Spleen (tissue), 11 donors: ENCODE measurements at regions not wholly inside any gene's neighbourhood (a gene's known extent, or its start where the extent isn't known, plus 50 kb on each side); places are given as distances from the start of the nearest gene placed in this dataset.

Experiments used
- DNase-seq: peaks from one replicate; pipeline ENCODE4 v3.0.0-alpha.2; 2020
- H3K27ac ChIP-seq, 8 donors: fragments of 200-600 bp; sonication (generic) in 7 of 8; 1 replicate in 4 of 8; 2 replicates in 4 of 8; pipeline versions ENCODE4 v1.5.0 to v1.8.0; 2016 to 2021; ENCODE audit warnings: inconsistent platforms in 4 of 8, mild to moderate bottlenecking in 4 of 8, moderate library complexity in 1 of 8
- H3K27me3 ChIP-seq, 7 donors: fragments of 200-600 bp; sonication (generic) in 6 of 7; replicated peaks in 1 of 7; 1 replicate in 4 of 7; 2 replicates in 3 of 7; pipeline versions ENCODE4 v1.5.0 to v1.8.0; 2016 to 2021; ENCODE audit warnings: inconsistent platforms in 3 of 7, mild to moderate bottlenecking in 1 of 7
- H3K36me3 ChIP-seq, 6 donors: fragments of 200-600 bp; sonication (generic) in 5 of 6; 1 replicate in 4 of 6; 2 replicates in 2 of 6; pipeline versions ENCODE4 v1.5.0 to v1.8.0; 2016 to 2021; ENCODE audit warnings: inconsistent platforms in 2 of 6
- H3K4me1 ChIP-seq, 6 donors: fragments of 200-600 bp; sonication (generic) in 5 of 6; 1 replicate in 3 of 6; 2 replicates in 3 of 6; pipeline versions ENCODE4 v1.5.0 to v1.8.0; 2016 to 2021; ENCODE audit warnings: inconsistent platforms in 3 of 6
- H3K4me3 ChIP-seq, 8 donors: fragments of 200-600 bp; sonication (generic) in 7 of 8; 1 replicate in 4 of 8; 2 replicates in 4 of 8; pipeline versions ENCODE4 v1.5.0 to v1.8.0; 2016 to 2021; ENCODE audit warnings: inconsistent platforms in 4 of 8, mild to moderate bottlenecking in 4 of 8, moderate library complexity in 2 of 8
- H3K9me3 ChIP-seq, 8 donors: fragments of 200-600 bp; sonication (generic) in 7 of 8; 1 replicate in 4 of 8; 2 replicates in 4 of 8; pipeline versions ENCODE4 v1.5.0 to v1.8.0; 2016 to 2021; ENCODE audit warnings: inconsistent platforms in 4 of 8
- POLR2A ChIP-seq, 3 donors: fragments of 450-650 bp; IDR thresholded peaks; one replicate each; pipeline ENCODE4 v1.5.1; 2017; ENCODE audit warnings: antibody characterized with exemption in 3 of 3, mild to moderate bottlenecking in 1 of 3
- POLR2AphosphoS5 ChIP-seq, 3 donors: sonication (generic); formaldehyde crosslinking; IDR thresholded peaks; one replicate each; pipeline ENCODE4 v1.5.1; 2017; ENCODE audit warnings: antibody characterized with exemption in 3 of 3
- WGBS, 5 donors: extraction: QIAGEN DNeasy Blood & Tissue Kit in 3 of 5; methylation state at CpG; one replicate each; pipeline versions ENCODE4 v1.1.5 to v1.1.7; 2013 to 2018; 5-methylcytosine and 5-hydroxymethylcytosine counted together
- intact Hi-C: fragments of 100-400 bp; cut with DNase I; formaldehyde crosslinking; loops from one replicate; pipeline ENCODE4 v1.15.0; 2023; ENCODE audit warnings: low total_unique reads
- TF ChIP-seq, protein P1 (sequence below), 11 experiments: fragments of 200-600 bp in 7 of 11; fragments of 450-650 bp in 4 of 11; sonication (generic) in 4 of 11; IDR thresholded peaks in 8 of 11; conservative IDR thresholded peaks in 3 of 11; 1 replicate in 7 of 11; 2 replicates in 4 of 11; pipeline versions ENCODE4 v1.4.0 to v1.8.0; 2016 to 2021; ENCODE audit warnings: antibody characterized with exemption in 11 of 11, inconsistent platforms in 4 of 11, mild to moderate bottlenecking in 1 of 11
- donor health status: healthy with polysubstance abuse.
- donor health status: DM: no; HTN: no; CAD: no; lungs with moderate emphysema.
- donor health status: DM: no; HTN: no; CAD: no.
- donor health status: Bipolar disorder and iron deficiency.
- donor health status: healthy.
- donor health status: DM: no; HTN: no; CAD: no.
- donor health status: DM: yes; HTN: yes; CAD: no.

GRCh38 chr4:160127211-160127610 is 1024.3 kb downstream of the RAPGEF2 start:
- no peak overlapping the region for H3K4me3 ChIP-seq
- H3K27ac ChIP-seq = no peak overlapping the region
- H3K4me1 ChIP-seq = no peaks in the 10 kb centered on the region
- no peaks in the 10 kb centered on the region for H3K27me3 ChIP-seq
- H3K36me3 ChIP-seq = no peaks in the 10 kb centered on the region
- no peak for TF ChIP-seq POLR2A (IDR thresholded peaks at IDR 0.05)
- no peak for TF ChIP-seq POLR2AphosphoS5 (IDR thresholded peaks at IDR 0.05)
- TF ChIP-seq, protein P1, sequence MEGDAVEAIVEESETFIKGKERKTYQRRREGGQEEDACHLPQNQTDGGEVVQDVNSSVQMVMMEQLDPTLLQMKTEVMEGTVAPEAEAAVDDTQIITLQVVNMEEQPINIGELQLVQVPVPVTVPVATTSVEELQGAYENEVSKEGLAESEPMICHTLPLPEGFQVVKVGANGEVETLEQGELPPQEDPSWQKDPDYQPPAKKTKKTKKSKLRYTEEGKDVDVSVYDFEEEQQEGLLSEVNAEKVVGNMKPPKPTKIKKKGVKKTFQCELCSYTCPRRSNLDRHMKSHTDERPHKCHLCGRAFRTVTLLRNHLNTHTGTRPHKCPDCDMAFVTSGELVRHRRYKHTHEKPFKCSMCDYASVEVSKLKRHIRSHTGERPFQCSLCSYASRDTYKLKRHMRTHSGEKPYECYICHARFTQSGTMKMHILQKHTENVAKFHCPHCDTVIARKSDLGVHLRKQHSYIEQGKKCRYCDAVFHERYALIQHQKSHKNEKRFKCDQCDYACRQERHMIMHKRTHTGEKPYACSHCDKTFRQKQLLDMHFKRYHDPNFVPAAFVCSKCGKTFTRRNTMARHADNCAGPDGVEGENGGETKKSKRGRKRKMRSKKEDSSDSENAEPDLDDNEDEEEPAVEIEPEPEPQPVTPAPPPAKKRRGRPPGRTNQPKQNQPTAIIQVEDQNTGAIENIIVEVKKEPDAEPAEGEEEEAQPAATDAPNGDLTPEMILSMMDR (IDR thresholded peaks at IDR 0.05 in 8 of 11, conservative IDR thresholded peaks at IDR 0.05 in 3 of 11) = no peak
- DNase-seq = no peak
- intact Hi-C loops = no loop called here
- peaks cover 0 to 31% (median 21%) of the 10 kb centered on the region in 8 donors for H3K9me3 ChIP-seq

DNA sequence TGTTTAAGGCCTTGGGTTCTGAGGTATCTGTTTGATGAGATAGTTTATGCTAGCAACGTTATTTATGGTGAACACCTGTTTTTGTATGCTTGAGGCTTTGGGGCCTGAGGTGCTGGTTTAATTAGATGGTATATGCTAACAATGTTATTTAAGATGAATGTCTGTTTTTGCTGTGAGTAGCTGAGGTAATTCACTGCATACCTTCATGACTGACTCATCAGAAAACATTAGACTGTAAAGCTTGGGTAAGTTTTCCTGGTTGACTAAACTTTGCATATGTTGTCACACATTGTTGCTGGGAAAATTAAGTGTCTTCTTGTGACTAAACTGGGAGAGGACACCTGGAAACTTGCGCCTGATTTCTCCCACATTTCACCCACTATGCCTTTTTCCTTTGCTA is 1026.6 kb downstream of the RAPGEF2 start:
- Histone ChIP-seq H3K27me3 (no peaks in the 10 kb centered on the region), H3K4me3 (no peak overlapping the region), H3K4me1 (no peaks in the 10 kb centered on the region), H3K36me3 (no peaks in the 10 kb centered on the region), H3K27ac (no peak overlapping the region), H3K9me3 (peaks cover 0 to 52% (median 43%) of the 10 kb centered on the region in 8 donors)
- no peak for TF ChIP-seq POLR2A (IDR thresholded peaks at IDR 0.05)
- no peak for TF ChIP-seq POLR2AphosphoS5 (IDR thresholded peaks at IDR 0.05)
- TF ChIP-seq, protein P1 (IDR thresholded peaks at IDR 0.05 in 8 of 11, conservative IDR thresholded peaks at IDR 0.05 in 3 of 11) = no peak
- intact Hi-C loops = no loop called here
- 68 to 83% (median 73%) methylated on average over 2 of the region's 2 CpGs for WGBS, 5 donors
- no peak for DNase-seq

DNA sequence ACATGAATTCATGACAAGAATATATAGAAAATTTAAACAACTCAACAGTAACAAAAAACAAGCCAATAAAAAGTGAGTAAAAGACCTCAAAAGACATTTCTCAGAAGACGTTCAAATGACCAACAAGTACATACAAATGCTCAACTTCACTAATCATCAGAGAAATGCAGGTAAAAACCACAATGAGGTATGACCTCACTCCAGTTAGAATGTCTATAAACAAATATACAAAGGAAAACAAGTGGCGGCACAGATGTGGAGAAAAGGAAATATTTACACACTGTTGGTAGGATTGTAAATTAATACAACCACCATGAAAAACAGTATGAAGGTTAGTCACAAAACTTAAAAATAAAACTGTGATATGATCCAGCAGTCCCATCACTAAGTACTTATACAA is 1033.1 kb downstream of the RAPGEF2 start:
- TF ChIP-seq POLR2A (IDR thresholded peaks at IDR 0.05) (no peak), POLR2AphosphoS5 (IDR thresholded peaks at IDR 0.05) (no peak)
- TF ChIP-seq, protein P1 (IDR thresholded peaks at IDR 0.05 in 8 of 11, conservative IDR thresholded peaks at IDR 0.05 in 3 of 11) = no peak
- 68 to 83% (median 73%) methylated on average over 2 of the region's 2 CpGs for WGBS, 5 donors
- intact Hi-C loops = no loop called here
- H3K36me3 ChIP-seq = no peaks in the 10 kb centered on the region
- no peaks in the 10 kb centered on the region for H3K27me3 ChIP-seq
- no peak for DNase-seq
- H3K9me3 ChIP-seq = peaks cover 0 to 37% (median 34%) of the 10 kb centered on the region in 8 donors
- no peak overlapping the region for H3K4me3 ChIP-seq
- no peak overlapping the region for H3K27ac ChIP-seq
- no peaks in the 10 kb centered on the region for H3K4me1 ChIP-seq

DNA sequence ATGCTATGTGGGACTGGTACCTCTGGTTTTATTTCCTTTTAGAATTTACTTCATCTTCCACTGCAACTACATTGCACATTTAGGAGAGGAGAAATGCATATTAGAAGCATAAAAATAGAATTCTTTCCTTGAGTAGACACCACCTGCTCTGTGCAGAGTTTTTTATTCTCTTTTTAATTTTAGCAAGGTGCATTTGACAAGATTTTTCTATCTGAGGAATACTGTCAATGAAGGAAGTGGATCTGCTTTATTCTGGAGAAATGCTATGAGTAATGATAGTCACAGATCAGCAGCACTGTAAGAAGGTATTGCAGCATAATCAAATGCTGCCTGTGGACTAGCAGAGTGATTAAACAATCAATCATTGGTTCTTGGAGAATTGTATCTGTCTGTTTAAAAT is 1038.3 kb downstream of the RAPGEF2 start:
- TF ChIP-seq POLR2AphosphoS5 (IDR thresholded peaks at IDR 0.05) = no peak
- TF ChIP-seq, protein P1 (IDR thresholded peaks at IDR 0.05 in 8 of 11, conservative IDR thresholded peaks at IDR 0.05 in 3 of 11) = no peak
- no peak for TF ChIP-seq POLR2A (IDR thresholded peaks at IDR 0.05)
- no peak overlapping the region for H3K27ac ChIP-seq
- H3K27me3 ChIP-seq = no peaks in the 10 kb centered on the region
- DNase-seq = no peak
- peaks cover 0 to 4% (median 0%) of the 10 kb centered on the region in 8 donors for H3K9me3 ChIP-seq
- no peak overlapping the region for H3K4me3 ChIP-seq
- no peaks in the 10 kb centered on the region for H3K4me1 ChIP-seq
- no peaks in the 10 kb centered on the region for H3K36me3 ChIP-seq
- intact Hi-C loops = no loop called here
